ENCODE measurements at regions not wholly inside any gene's neighbourhood (a gene's known extent, or its start where the extent isn't known, plus 50 kb on each side); places are given as distances from the start of the nearest gene placed in this dataset.

GRCh38 chr18:61985681-61986080 lies 92.9 kb upstream of the RNF152 start:
- TF ChIP-seq CTCF (IDR thresholded peaks at IDR 0.05) (no peak), POLR2AphosphoS5 (IDR thresholded peaks at IDR 0.05) (no peak)

All from esophagus muscularis mucosa (tissue), 3 donors.